GM21423 (cell line): ENCODE measurements at regions not wholly inside any gene's neighbourhood (a gene's known extent, or its start where the extent isn't known, plus 50 kb on each side); places are given as distances from the start of the nearest gene placed in this dataset.

ENCODE experiments used
- ATAC-seq: cut with Tn5 transposase; IDR thresholded peaks from one replicate; pipeline ENCODE4 v1.9.1; 2021; ENCODE audit warnings: mild to moderate bottlenecking, moderate library complexity; ENCODE audit not compliant: unreplicated experiment

- no peak for ATAC-seq
These were observed 157.6 kb downstream of the DCK start for GRCh38 chr4:71151054-71151453.

GRCh38 chr4:71156616-71157015 lies 163.2 kb downstream of the DCK start:
- no peak for ATAC-seq

- ATAC-seq = no peak
These were observed 168.9 kb downstream of the DCK start for GRCh38 chr4:71162386-71162785.

GRCh38 chr4:71163317-71163716 lies 169.9 kb downstream of the DCK start:
- ATAC-seq = no peak

- ATAC-seq = no peak
These were observed 171.7 kb upstream of the SLC4A4 start for GRCh38 chr4:71167083-71167482.

GRCh38 chr4:71171592-71171991 lies 167.2 kb upstream of the SLC4A4 start:
- ATAC-seq = no peak

GRCh38 chr4:71181332-71181731 lies 157.5 kb upstream of the SLC4A4 start:
- ATAC-seq = no peak

- ATAC-seq = peak; percentile 56
These were observed 154.5 kb upstream of the SLC4A4 start for GRCh38 chr4:71184195-71184781.

- no peak for ATAC-seq
These were observed 153.8 kb upstream of the SLC4A4 start for GRCh38 chr4:71185037-71185436.

- no peak for ATAC-seq
These were observed 152.6 kb upstream of the SLC4A4 start for GRCh38 chr4:71186257-71186565.

- peak; percentile 41 for ATAC-seq
These were observed 152.0 kb upstream of the SLC4A4 start for GRCh38 chr4:71186566-71187403.

GRCh38 chr4:71187404-71188155 lies 151.2 kb upstream of the SLC4A4 start:
- ATAC-seq = peak; percentile 35

- ATAC-seq = no peak
These were observed 150.6 kb upstream of the SLC4A4 start for GRCh38 chr4:71188156-71188640.

GRCh38 chr4:71188951-71189350 lies 149.9 kb upstream of the SLC4A4 start:
- ATAC-seq = no peak

GRCh38 chr4:71189471-71189870 lies 149.3 kb upstream of the SLC4A4 start:
- no peak for ATAC-seq

- ATAC-seq = no peak
These were observed 144.4 kb upstream of the SLC4A4 start for GRCh38 chr4:71194454-71194853.

GRCh38 chr4:71195924-71196323 lies 142.9 kb upstream of the SLC4A4 start:
- ATAC-seq = no peak

GRCh38 chr4:71198958-71199357 lies 139.9 kb upstream of the SLC4A4 start:
- no peak for ATAC-seq

GRCh38 chr4:71201057-71201456 lies 137.8 kb upstream of the SLC4A4 start:
- ATAC-seq = no peak

- ATAC-seq = no peak
These were observed 136.8 kb upstream of the SLC4A4 start for GRCh38 chr4:71201817-71202576.

GRCh38 chr4:71202705-71203104 lies 136.1 kb upstream of the SLC4A4 start:
- ATAC-seq = no peak
